Sigmoid colon (tissue), 3 donors: ENCODE measurements at regions not wholly inside any gene's neighbourhood (a gene's known extent, or its start where the extent isn't known, plus 50 kb on each side); places are given as distances from the start of the nearest gene placed in this dataset.

Experiments used
- POLR2A ChIP-seq, 2 donors: fragments of 450-650 bp; IDR thresholded peaks; one replicate each; pipeline ENCODE4 v1.6.1; 2016; ENCODE audit warnings: antibody characterized with exemption in 2 of 2, mild to moderate bottlenecking in 2 of 2, moderate library complexity in 2 of 2
- TF ChIP-seq, protein P1 (sequence below), 4 experiments: fragments of 450-650 bp in 3 of 4; fragments of 200-600 bp in 1 of 4; IDR thresholded peaks; one replicate each; pipeline ENCODE4 v1.5.1; 2016 to 2019; ENCODE audit warnings: antibody characterized with exemption in 4 of 4, mild to moderate bottlenecking in 3 of 4, moderate library complexity in 2 of 4

DNA sequence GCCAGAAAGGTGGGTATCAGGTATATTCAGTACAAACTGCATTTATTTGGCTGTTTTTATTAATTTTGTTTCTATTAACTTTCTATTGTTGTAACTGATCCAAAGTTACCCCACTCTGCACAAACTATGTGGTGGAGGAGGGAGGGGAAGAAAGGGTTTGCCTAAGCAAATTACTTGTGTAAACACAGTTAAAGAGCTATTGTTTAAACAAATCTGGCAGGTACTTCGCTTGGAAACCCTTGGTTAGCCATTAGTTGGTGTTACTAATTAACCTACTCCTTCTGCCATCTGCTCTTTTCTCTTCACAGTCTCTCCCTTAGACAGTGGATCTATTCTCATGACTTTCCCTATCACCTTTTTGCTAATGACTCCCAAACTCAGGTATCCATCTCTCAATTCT, 328.4 kb upstream of the NECTIN3 start:
- TF ChIP-seq, protein P1, sequence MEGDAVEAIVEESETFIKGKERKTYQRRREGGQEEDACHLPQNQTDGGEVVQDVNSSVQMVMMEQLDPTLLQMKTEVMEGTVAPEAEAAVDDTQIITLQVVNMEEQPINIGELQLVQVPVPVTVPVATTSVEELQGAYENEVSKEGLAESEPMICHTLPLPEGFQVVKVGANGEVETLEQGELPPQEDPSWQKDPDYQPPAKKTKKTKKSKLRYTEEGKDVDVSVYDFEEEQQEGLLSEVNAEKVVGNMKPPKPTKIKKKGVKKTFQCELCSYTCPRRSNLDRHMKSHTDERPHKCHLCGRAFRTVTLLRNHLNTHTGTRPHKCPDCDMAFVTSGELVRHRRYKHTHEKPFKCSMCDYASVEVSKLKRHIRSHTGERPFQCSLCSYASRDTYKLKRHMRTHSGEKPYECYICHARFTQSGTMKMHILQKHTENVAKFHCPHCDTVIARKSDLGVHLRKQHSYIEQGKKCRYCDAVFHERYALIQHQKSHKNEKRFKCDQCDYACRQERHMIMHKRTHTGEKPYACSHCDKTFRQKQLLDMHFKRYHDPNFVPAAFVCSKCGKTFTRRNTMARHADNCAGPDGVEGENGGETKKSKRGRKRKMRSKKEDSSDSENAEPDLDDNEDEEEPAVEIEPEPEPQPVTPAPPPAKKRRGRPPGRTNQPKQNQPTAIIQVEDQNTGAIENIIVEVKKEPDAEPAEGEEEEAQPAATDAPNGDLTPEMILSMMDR (IDR thresholded peaks at IDR 0.05): no peak
- no peak for TF ChIP-seq POLR2A (IDR thresholded peaks at IDR 0.05)
